ENCODE measurements at regions not wholly inside any gene's neighbourhood (a gene's known extent, or its start where the extent isn't known, plus 50 kb on each side); places are given as distances from the start of the nearest gene placed in this dataset.
"Not testable (repeated sequence)": the region's sequence is repeated elsewhere in the genome, so short reads cannot be mapped to it uniquely, and the experiment has no call there.

- DNase-seq, result no peak
Measured at GRCh38 chr6:125597411-125598253, 151.8 kb upstream of the HEY2 start.

- no peak for DNase-seq
Measured at GRCh38 chr6:125598422-125598821, 151.0 kb upstream of the HEY2 start.

GRCh38 chr6:125604257-125604656, 145.2 kb upstream of the HEY2 start:
- no peak for DNase-seq

GRCh38 chr6:125611573-125612344, 137.7 kb upstream of the HEY2 start:
- DNase-seq, result no peak

- no peak for DNase-seq
Measured at GRCh38 chr6:125612345-125612846, 137.0 kb upstream of the HEY2 start.

- DNase-seq, result no peak
Measured at GRCh38 chr6:125618629-125619028, 130.8 kb upstream of the HEY2 start.

GRCh38 chr6:125623085-125623484, 126.3 kb upstream of the HEY2 start:
- no peak for DNase-seq

GRCh38 chr6:125631165-125631564, 118.3 kb upstream of the HEY2 start:
- DNase-seq, result no peak

- DNase-seq, result not testable (repeated sequence)
Measured at GRCh38 chr6:125636011-125636410, 113.4 kb upstream of the HEY2 start.

GRCh38 chr6:125636671-125637070, 112.8 kb upstream of the HEY2 start:
- DNase-seq, result no peak

- DNase-seq, result no peak
Measured at GRCh38 chr6:125637207-125637606, 112.2 kb upstream of the HEY2 start.

GRCh38 chr6:125639466-125640020, 109.9 kb upstream of the HEY2 start:
- no peak for DNase-seq

GRCh38 chr6:125640441-125641150, 108.8 kb upstream of the HEY2 start:
- no peak for DNase-seq

- not testable (repeated sequence) for DNase-seq
Measured at GRCh38 chr6:125643967-125644661, 105.3 kb upstream of the HEY2 start.

- DNase-seq, result no peak
Measured at GRCh38 chr6:125647391-125647790, 102.0 kb upstream of the HEY2 start.

- DNase-seq, result not testable (repeated sequence)
Measured at GRCh38 chr6:125653752-125654151, 95.7 kb upstream of the HEY2 start.

GRCh38 chr6:125655511-125655910, 93.9 kb upstream of the HEY2 start:
- DNase-seq, result no peak

GRCh38 chr6:125656287-125656870, 93.1 kb upstream of the HEY2 start:
- no peak for DNase-seq

- DNase-seq, result no peak
Measured at GRCh38 chr6:125658136-125658535, 91.3 kb upstream of the HEY2 start.

- DNase-seq, result no peak
Measured at GRCh38 chr6:125658759-125659431, 90.5 kb upstream of the HEY2 start.

GRCh38 chr6:125659887-125660286, 89.5 kb upstream of the HEY2 start:
- DNase-seq, result no peak

Data from T-helper 1 cell (primary cell).